ENCODE measurements at regions not wholly inside any gene's neighbourhood (a gene's known extent, or its start where the extent isn't known, plus 50 kb on each side); places are given as distances from the start of the nearest gene placed in this dataset.

DNA sequence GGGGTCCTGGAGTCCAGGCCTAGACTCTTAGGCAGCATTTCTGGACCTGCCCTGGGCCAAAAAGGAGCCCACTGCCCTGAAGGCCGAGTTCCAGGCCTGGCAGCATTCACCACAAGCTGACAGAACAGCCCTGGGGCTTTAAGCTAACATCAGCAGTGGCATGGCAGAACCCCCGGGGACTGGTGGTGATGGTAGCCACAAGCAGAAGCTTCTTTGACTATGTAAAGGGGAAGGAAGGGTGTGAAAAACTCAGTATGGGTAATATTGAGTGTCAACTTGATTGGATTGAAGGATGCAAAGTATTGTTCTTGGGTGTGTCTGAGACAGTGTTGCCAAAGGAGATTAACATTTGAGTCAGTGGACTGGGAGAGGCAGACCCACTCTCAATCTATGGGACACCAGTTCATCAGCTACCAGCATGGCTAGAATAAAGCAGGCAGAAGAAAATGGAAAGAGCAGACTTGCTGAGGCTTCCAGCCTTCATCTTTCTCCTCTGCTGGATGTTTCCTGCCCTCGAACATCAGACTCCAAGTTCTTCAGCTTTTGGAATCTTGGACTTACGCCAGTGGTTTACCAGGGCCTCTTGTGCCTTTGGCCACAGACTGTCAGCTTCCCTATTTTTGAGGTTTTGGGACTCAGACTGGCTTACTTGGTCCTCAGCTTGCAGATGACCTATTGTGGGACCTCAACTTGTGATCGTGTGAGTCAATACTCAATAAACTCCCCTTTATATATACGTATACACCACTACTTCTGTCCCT is 661.0 kb upstream of the C9orf72 start:
- TF ChIP-seq ZNF232 (CRISPR knock-in tag; IDR thresholded peaks at IDR 0.05), result no peak
- no peak for TF ChIP-seq CTCF (IDR thresholded peaks at IDR 0.05 in 2 of 3, conservative IDR thresholded peaks at IDR 0.05 in 1 of 3; ENCODE audit: insufficient read depth in 2 of 3, low read depth in 1 of 3, low read length in 3 of 3)
- no peak for TF ChIP-seq ELK1 (CRISPR knock-in tag; IDR thresholded peaks at IDR 0.05)
- TF ChIP-seq, protein P1, sequence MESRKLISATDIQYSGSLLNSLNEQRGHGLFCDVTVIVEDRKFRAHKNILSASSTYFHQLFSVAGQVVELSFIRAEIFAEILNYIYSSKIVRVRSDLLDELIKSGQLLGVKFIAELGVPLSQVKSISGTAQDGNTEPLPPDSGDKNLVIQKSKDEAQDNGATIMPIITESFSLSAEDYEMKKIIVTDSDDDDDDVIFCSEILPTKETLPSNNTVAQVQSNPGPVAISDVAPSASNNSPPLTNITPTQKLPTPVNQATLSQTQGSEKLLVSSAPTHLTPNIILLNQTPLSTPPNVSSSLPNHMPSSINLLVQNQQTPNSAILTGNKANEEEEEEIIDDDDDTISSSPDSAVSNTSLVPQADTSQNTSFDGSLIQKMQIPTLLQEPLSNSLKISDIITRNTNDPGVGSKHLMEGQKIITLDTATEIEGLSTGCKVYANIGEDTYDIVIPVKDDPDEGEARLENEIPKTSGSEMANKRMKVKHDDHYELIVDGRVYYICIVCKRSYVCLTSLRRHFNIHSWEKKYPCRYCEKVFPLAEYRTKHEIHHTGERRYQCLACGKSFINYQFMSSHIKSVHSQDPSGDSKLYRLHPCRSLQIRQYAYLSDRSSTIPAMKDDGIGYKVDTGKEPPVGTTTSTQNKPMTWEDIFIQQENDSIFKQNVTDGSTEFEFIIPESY (CRISPR knock-in tag; IDR thresholded peaks at IDR 0.05), result no peak
- no peak for TF ChIP-seq ZC3H8 (IDR thresholded peaks at IDR 0.05)
- TF ChIP-seq PHF20 (IDR thresholded peaks at IDR 0.05; ENCODE audit: partially characterized antibody), result no peak
- no peak for TF ChIP-seq NFRKB (IDR thresholded peaks at IDR 0.05; ENCODE audit: low read depth)
- TF ChIP-seq POLR2A (conservative IDR thresholded peaks at IDR 0.05), result no peak
- TF ChIP-seq NR2C1 (IDR thresholded peaks at IDR 0.05), result no peak
- no peak for TF ChIP-seq NR2C1 (tag; IDR thresholded peaks at IDR 0.05)

Measured in K562 (cell line).